B cell (primary cell): ENCODE measurements at regions not wholly inside any gene's neighbourhood (a gene's known extent, or its start where the extent isn't known, plus 50 kb on each side); places are given as distances from the start of the nearest gene placed in this dataset.

Experiments
- EZH2 ChIP-seq: IDR thresholded peaks from 2 replicates; pipeline ENCODE4 v1.6.1; 2012; ENCODE audit warnings: borderline replicate concordance, low read depth, mild to moderate bottlenecking, moderate library complexity, low read length; ENCODE audit not compliant: insufficient read depth, poor library complexity, severe bottlenecking
- TF ChIP-seq, protein P1 (sequence below): fragments of 200-600 bp; IDR thresholded peaks from one replicate; pipeline ENCODE4 v1.8.0; 2022; ENCODE audit warnings: antibody characterized with exemption, mild to moderate bottlenecking

DNA sequence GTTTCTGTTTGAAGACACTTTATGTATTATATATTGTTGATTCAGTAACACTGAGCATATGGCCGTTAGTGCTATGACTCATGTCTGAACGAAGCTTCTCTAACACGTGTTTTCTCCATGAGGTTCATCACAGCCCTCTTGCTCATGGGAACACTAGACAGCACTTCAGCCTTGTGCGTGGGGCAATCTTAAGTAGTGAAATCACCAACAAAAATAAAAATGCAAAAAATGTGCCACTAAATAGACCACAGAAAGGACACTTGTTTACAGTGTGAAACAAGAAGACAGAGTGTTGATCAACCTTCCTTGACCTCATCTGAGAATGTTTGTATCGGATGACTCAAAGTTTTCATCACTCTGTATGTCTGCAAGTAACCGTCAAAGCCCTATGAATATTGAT is 94.5 kb downstream of the FDX1 start:
- TF ChIP-seq, protein P1, sequence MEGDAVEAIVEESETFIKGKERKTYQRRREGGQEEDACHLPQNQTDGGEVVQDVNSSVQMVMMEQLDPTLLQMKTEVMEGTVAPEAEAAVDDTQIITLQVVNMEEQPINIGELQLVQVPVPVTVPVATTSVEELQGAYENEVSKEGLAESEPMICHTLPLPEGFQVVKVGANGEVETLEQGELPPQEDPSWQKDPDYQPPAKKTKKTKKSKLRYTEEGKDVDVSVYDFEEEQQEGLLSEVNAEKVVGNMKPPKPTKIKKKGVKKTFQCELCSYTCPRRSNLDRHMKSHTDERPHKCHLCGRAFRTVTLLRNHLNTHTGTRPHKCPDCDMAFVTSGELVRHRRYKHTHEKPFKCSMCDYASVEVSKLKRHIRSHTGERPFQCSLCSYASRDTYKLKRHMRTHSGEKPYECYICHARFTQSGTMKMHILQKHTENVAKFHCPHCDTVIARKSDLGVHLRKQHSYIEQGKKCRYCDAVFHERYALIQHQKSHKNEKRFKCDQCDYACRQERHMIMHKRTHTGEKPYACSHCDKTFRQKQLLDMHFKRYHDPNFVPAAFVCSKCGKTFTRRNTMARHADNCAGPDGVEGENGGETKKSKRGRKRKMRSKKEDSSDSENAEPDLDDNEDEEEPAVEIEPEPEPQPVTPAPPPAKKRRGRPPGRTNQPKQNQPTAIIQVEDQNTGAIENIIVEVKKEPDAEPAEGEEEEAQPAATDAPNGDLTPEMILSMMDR: no peak
- no peak for TF ChIP-seq EZH2
